Fibroblast of the aortic adventitia (primary cell): ENCODE measurements at regions not wholly inside any gene's neighbourhood (a gene's known extent, or its start where the extent isn't known, plus 50 kb on each side); places are given as distances from the start of the nearest gene placed in this dataset.

Source experiments
- DNase-seq: peaks from one replicate; pipeline ENCODE4 v3.0.0-alpha.2; 2010; ENCODE audit warnings: low read depth
- H3K4me3 ChIP-seq: 2 replicates; pipeline ENCODE4 v1.5.1; 2011; ENCODE audit warnings: low read depth, mild to moderate bottlenecking, control low read depth, low read length, moderate library complexity
- CTCF ChIP-seq: IDR thresholded peaks from 2 replicates; pipeline ENCODE4 v1.5.1; 2011; ENCODE audit warnings: mild to moderate bottlenecking, low read length, control low read depth, inconsistent platforms; ENCODE audit not compliant: insufficient read depth

GRCh38 chr10:33112831-33113455, 154.9 kb upstream of the ITGB1 start:
- no peak for TF ChIP-seq CTCF
- H3K4me3 ChIP-seq: no peak overlapping the region
- peak; percentile 86 for DNase-seq

GRCh38 chr10:33111488-33112051, 153.5 kb upstream of the ITGB1 start:
- no peak for TF ChIP-seq CTCF
- H3K4me3 ChIP-seq: no peak overlapping the region
- no peak for DNase-seq

GRCh38 chr10:33109788-33110469, 151.9 kb upstream of the ITGB1 start:
- no peak overlapping the region for H3K4me3 ChIP-seq
- TF ChIP-seq CTCF: no peak
- no peak for DNase-seq

- no peak for TF ChIP-seq CTCF
- DNase-seq: no peak
- H3K4me3 ChIP-seq: no peak overlapping the region
Measured at GRCh38 chr10:33109384-33109783, 151.4 kb upstream of the ITGB1 start.

- no peak for TF ChIP-seq CTCF
- no peak for DNase-seq
- H3K4me3 ChIP-seq: no peak overlapping the region
Measured at GRCh38 chr10:33107953-33108352, 149.9 kb upstream of the ITGB1 start.

GRCh38 chr10:33106767-33107166, 148.7 kb upstream of the ITGB1 start:
- no peak for TF ChIP-seq CTCF
- no peak for DNase-seq
- no peak overlapping the region for H3K4me3 ChIP-seq
